ENCODE measurements at regions not wholly inside any gene's neighbourhood (a gene's known extent, or its start where the extent isn't known, plus 50 kb on each side); places are given as distances from the start of the nearest gene placed in this dataset.

DNA sequence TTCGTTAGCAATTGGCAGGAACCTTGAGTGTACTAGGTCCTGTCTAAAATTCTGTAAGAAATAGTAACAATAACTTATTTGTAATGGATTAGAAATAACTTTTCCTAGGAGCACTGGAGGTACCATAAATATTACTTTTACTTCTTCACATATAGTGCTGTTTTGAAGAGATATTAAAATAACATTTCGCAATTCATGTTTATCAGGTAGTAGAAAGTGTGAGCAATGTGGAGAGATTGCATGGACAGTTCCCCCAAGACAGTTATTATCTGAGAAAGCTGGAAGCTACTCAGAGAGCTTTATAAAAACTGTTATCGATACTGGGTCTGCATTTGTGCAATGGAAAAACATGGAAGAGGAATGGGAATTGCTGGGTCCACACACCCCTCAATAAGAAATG is 128.5 kb upstream of the KIF26B start:
- H3K4me1 ChIP-seq (ENCODE audit: control insufficient read depth, insufficient read depth, low read length), result no peaks in the 10 kb centered on the region
- in situ Hi-C loops (cut with HindIII; ENCODE audit: low pct_unique_long_range_greater_than_20kb, low sequenced_read_pairs) (no loop called here), intact Hi-C loops (cut with micrococcal nuclease; ENCODE audit: unreplicated experiment) (no loop called here)
- CTCF ChIA-PET, result no interaction called here
- H3K27ac ChIP-seq (ENCODE audit: low read length), result no peak overlapping the region
- H3K9me3 ChIP-seq (ENCODE audit: control insufficient read depth, insufficient read depth, low read depth, low read length), result no peaks in the 10 kb centered on the region
- POLR2A ChIA-PET, result no interaction called here
- ATAC-seq (no peak), DNase-seq (ENCODE audit: low read depth, low spot score) (no peak)
- no TSS peak for BruUV-seq (replicated peaks)
- H3K36me3 ChIP-seq (ENCODE audit: control insufficient read depth, insufficient read depth, low read length), result no peaks in the 10 kb centered on the region
- no peak overlapping the region for H3K4me3 ChIP-seq (ENCODE audit: low read depth in 2 of 2, low read length in 2 of 2)
- H3K27me3 ChIP-seq (ENCODE audit: control insufficient read depth, insufficient read depth, low read length), result no peaks in the 10 kb centered on the region
- TF ChIP-seq TCF7L2 (IDR thresholded peaks at IDR 0.05; ENCODE audit: low read depth, low read length), result no peak

DNA sequence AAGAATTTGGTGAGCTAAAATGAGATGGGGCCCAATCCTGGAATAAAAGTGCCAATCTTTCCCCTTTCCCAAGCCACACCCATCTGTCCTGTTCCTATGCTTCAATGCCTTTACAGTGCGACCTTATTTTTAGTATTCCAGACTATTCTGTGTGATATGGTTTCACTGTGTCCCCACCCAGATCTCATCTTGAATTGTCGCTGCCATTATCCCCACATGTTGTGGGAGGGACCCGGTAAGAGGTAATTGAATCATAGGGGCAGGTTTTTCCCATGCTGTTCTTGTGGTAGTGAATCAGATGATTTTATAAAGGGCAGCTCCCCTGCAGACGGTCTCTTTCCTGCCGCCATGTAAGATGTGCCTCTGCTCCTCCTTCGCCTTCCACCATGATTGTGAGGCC is 129.3 kb upstream of the KIF26B start:
- intact Hi-C loops (cut with micrococcal nuclease; ENCODE audit: unreplicated experiment) (no loop called here), in situ Hi-C loops (cut with HindIII; ENCODE audit: low pct_unique_long_range_greater_than_20kb, low sequenced_read_pairs) (no loop called here)
- CTCF ChIA-PET, result no interaction called here
- no peaks in the 10 kb centered on the region for H3K4me1 ChIP-seq (ENCODE audit: control insufficient read depth, insufficient read depth, low read length)
- POLR2A ChIA-PET, result interaction anchor here (0.7 kb wide), 1 partner anchor 12 kb away, joined by 3 read pairs; no protein-coding TSS in a partner anchor
- ATAC-seq (no peak), DNase-seq (ENCODE audit: low read depth, low spot score) (no peak)
- no peaks in the 10 kb centered on the region for H3K9me3 ChIP-seq (ENCODE audit: control insufficient read depth, insufficient read depth, low read depth, low read length)
- H3K27ac ChIP-seq (ENCODE audit: low read length), result no peak overlapping the region
- no peaks in the 10 kb centered on the region for H3K27me3 ChIP-seq (ENCODE audit: control insufficient read depth, insufficient read depth, low read length)
- H3K36me3 ChIP-seq (ENCODE audit: control insufficient read depth, insufficient read depth, low read length), result no peaks in the 10 kb centered on the region
- no TSS peak for BruUV-seq (replicated peaks)
- no peak overlapping the region for H3K4me3 ChIP-seq (ENCODE audit: low read depth in 2 of 2, low read length in 2 of 2)
- TF ChIP-seq, protein P1, sequence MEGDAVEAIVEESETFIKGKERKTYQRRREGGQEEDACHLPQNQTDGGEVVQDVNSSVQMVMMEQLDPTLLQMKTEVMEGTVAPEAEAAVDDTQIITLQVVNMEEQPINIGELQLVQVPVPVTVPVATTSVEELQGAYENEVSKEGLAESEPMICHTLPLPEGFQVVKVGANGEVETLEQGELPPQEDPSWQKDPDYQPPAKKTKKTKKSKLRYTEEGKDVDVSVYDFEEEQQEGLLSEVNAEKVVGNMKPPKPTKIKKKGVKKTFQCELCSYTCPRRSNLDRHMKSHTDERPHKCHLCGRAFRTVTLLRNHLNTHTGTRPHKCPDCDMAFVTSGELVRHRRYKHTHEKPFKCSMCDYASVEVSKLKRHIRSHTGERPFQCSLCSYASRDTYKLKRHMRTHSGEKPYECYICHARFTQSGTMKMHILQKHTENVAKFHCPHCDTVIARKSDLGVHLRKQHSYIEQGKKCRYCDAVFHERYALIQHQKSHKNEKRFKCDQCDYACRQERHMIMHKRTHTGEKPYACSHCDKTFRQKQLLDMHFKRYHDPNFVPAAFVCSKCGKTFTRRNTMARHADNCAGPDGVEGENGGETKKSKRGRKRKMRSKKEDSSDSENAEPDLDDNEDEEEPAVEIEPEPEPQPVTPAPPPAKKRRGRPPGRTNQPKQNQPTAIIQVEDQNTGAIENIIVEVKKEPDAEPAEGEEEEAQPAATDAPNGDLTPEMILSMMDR (IDR thresholded peaks at IDR 0.05), result no peak
- TF ChIP-seq POLR2AphosphoS5 (IDR thresholded peaks at IDR 0.05; ENCODE audit: low read depth, low read length) (no peak), SIN3A (IDR thresholded peaks at IDR 0.05; ENCODE audit: borderline replicate concordance, insufficient read depth, low read depth, low read length) (no peak), TCF7L2 (IDR thresholded peaks at IDR 0.05; ENCODE audit: low read depth, low read length) (no peak)
- TF ChIP-seq, protein P2, sequence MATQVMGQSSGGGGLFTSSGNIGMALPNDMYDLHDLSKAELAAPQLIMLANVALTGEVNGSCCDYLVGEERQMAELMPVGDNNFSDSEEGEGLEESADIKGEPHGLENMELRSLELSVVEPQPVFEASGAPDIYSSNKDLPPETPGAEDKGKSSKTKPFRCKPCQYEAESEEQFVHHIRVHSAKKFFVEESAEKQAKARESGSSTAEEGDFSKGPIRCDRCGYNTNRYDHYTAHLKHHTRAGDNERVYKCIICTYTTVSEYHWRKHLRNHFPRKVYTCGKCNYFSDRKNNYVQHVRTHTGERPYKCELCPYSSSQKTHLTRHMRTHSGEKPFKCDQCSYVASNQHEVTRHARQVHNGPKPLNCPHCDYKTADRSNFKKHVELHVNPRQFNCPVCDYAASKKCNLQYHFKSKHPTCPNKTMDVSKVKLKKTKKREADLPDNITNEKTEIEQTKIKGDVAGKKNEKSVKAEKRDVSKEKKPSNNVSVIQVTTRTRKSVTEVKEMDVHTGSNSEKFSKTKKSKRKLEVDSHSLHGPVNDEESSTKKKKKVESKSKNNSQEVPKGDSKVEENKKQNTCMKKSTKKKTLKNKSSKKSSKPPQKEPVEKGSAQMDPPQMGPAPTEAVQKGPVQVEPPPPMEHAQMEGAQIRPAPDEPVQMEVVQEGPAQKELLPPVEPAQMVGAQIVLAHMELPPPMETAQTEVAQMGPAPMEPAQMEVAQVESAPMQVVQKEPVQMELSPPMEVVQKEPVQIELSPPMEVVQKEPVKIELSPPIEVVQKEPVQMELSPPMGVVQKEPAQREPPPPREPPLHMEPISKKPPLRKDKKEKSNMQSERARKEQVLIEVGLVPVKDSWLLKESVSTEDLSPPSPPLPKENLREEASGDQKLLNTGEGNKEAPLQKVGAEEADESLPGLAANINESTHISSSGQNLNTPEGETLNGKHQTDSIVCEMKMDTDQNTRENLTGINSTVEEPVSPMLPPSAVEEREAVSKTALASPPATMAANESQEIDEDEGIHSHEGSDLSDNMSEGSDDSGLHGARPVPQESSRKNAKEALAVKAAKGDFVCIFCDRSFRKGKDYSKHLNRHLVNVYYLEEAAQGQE (IDR thresholded peaks at IDR 0.05; ENCODE audit: insufficient read depth in 1 of 2, low read depth in 2 of 2, low read length in 1 of 2), result no peak

DNA sequence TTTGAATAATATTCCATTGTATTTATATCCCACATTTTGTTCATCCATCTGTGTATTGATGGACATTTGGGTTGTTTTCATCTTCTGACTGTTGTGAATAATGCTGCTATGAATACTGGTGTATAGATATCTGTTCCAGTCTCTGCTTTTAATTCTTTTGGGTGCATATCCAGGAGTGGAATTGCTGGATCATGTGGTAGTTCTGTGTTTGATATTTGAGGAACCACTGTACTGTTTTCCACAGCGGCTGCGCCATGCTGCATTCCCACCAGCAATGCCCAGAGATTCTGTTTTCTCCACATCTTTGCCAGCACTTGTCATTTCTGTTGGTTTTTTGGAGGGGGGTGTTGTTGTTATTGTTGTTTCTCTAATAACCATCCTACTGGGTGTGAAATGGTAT is 131.6 kb upstream of the KIF26B start:
- H3K9me3 ChIP-seq (ENCODE audit: control insufficient read depth, insufficient read depth, low read depth, low read length), result no peaks in the 10 kb centered on the region
- TF ChIP-seq SIN3A (IDR thresholded peaks at IDR 0.05; ENCODE audit: borderline replicate concordance, insufficient read depth, low read depth, low read length), result no peak
- no peak for TF ChIP-seq TCF7L2 (IDR thresholded peaks at IDR 0.05; ENCODE audit: low read depth, low read length)
- TF ChIP-seq, protein P2 (IDR thresholded peaks at IDR 0.05; ENCODE audit: insufficient read depth in 1 of 2, low read depth in 2 of 2, low read length in 1 of 2), result no peak
- TF ChIP-seq, protein P1 (IDR thresholded peaks at IDR 0.05), result no peak
- TF ChIP-seq POLR2AphosphoS5 (IDR thresholded peaks at IDR 0.05; ENCODE audit: low read depth, low read length), result no peak
- no peaks in the 10 kb centered on the region for H3K36me3 ChIP-seq (ENCODE audit: control insufficient read depth, insufficient read depth, low read length)
- DNase-seq (ENCODE audit: low read depth, low spot score), result no peak
- in situ Hi-C loops (cut with HindIII; ENCODE audit: low pct_unique_long_range_greater_than_20kb, low sequenced_read_pairs) (no loop called here), intact Hi-C loops (cut with micrococcal nuclease; ENCODE audit: unreplicated experiment) (no loop called here)
- H3K4me3 ChIP-seq (ENCODE audit: low read depth in 2 of 2, low read length in 2 of 2), result no peak overlapping the region
- no peaks in the 10 kb centered on the region for H3K4me1 ChIP-seq (ENCODE audit: control insufficient read depth, insufficient read depth, low read length)
- no peak for ATAC-seq
- ChIA-PET POLR2A (no interaction called here), CTCF (no interaction called here)
- BruUV-seq (replicated peaks), result no TSS peak
- no peaks in the 10 kb centered on the region for H3K27me3 ChIP-seq (ENCODE audit: control insufficient read depth, insufficient read depth, low read length)
- no peak overlapping the region for H3K27ac ChIP-seq (ENCODE audit: low read length)
